ENCODE measurements at regions not wholly inside any gene's neighbourhood (a gene's known extent, or its start where the extent isn't known, plus 50 kb on each side); places are given as distances from the start of the nearest gene placed in this dataset.

GRCh38 chr6:141316236-141316635 is 816.5 kb upstream of the GJE1 start:
- DNase-seq: no peak

GRCh38 chr6:141313986-141314385 is 818.7 kb upstream of the GJE1 start:
- DNase-seq: no peak

GRCh38 chr6:141309295-141309694 is 823.4 kb upstream of the GJE1 start:
- no peak for DNase-seq

GRCh38 chr6:141307309-141307998 is 825.3 kb upstream of the GJE1 start:
- DNase-seq: no peak

- no peak for DNase-seq
Observed at GRCh38 chr6:141303907-141304306, 828.8 kb upstream of the GJE1 start.

- DNase-seq: no peak
Observed at GRCh38 chr6:141301779-141302178, 830.9 kb upstream of the GJE1 start.

- no peak for DNase-seq
Observed at GRCh38 chr6:141290941-141291721, 841.6 kb upstream of the GJE1 start.

GRCh38 chr6:141288947-141289346 is 843.8 kb upstream of the GJE1 start:
- no peak for DNase-seq

GRCh38 chr6:141282263-141282662 is 850.5 kb upstream of the GJE1 start:
- DNase-seq: no peak

GRCh38 chr6:141269684-141270083 is 863.0 kb upstream of the GJE1 start:
- no peak for DNase-seq

GRCh38 chr6:141267420-141267819 is 865.3 kb upstream of the GJE1 start:
- DNase-seq: no peak

GRCh38 chr6:141265756-141266623 is 866.7 kb upstream of the GJE1 start:
- DNase-seq: no peak

GRCh38 chr6:141264101-141264500 is 868.6 kb upstream of the GJE1 start:
- no peak for DNase-seq

GRCh38 chr6:141261672-141262060 is 871.1 kb upstream of the GJE1 start:
- no peak for DNase-seq

GRCh38 chr6:141261016-141261671 is 871.6 kb upstream of the GJE1 start:
- no peak for DNase-seq

GRCh38 chr6:141260627-141261015 is 872.1 kb upstream of the GJE1 start:
- DNase-seq: no peak

- peak; percentile 74 for DNase-seq
Observed at GRCh38 chr6:141259807-141260206, 872.9 kb upstream of the GJE1 start.

- peak; percentile 45 for DNase-seq
Observed at GRCh38 chr6:141259091-141259490, 873.6 kb upstream of the GJE1 start.

- no peak for DNase-seq
Observed at GRCh38 chr6:141258516-141258915, 874.2 kb upstream of the GJE1 start.

GRCh38 chr6:141254336-141254735 is 878.4 kb upstream of the GJE1 start:
- no peak for DNase-seq

- DNase-seq: peak; percentile 43
Observed at GRCh38 chr6:141252828-141253608, 879.7 kb upstream of the GJE1 start.
